Stomach smooth muscle (tissue), 2 donors: ENCODE measurements at regions not wholly inside any gene's neighbourhood (a gene's known extent, or its start where the extent isn't known, plus 50 kb on each side); places are given as distances from the start of the nearest gene placed in this dataset.

ENCODE experiments used
- H3K27ac ChIP-seq: one replicate; pipeline ENCODE4 v1.7.0; 2013; ENCODE audit warnings: mild to moderate bottlenecking, low read length, inconsistent platforms
- H3K27me3 ChIP-seq, 2 donors: one replicate each; pipeline ENCODE4 v1.7.0; 2013; ENCODE audit warnings: low read length in 2 of 2; ENCODE audit not compliant: insufficient read depth in 2 of 2, control insufficient read depth in 1 of 2
- H3K36me3 ChIP-seq, 2 donors: one replicate each; pipeline ENCODE4 v1.7.0; 2013; ENCODE audit warnings: low read length in 2 of 2; ENCODE audit not compliant: control insufficient read depth in 2 of 2, insufficient read depth in 2 of 2
- H3K4me1 ChIP-seq: one replicate; pipeline ENCODE4 v1.7.0; 2013; ENCODE audit warnings: low read length; ENCODE audit not compliant: control insufficient read depth, insufficient read depth
- H3K4me3 ChIP-seq, 2 donors: one replicate each; pipeline ENCODE4 v1.7.0; 2013; ENCODE audit warnings: low read length in 2 of 2
- H3K9ac ChIP-seq, 2 donors: one replicate each; pipeline ENCODE4 v1.7.0; 2013; ENCODE audit warnings: low read length in 2 of 2, mild to moderate bottlenecking in 1 of 2
- H3K9me3 ChIP-seq, 2 donors: one replicate each; pipeline ENCODE4 v1.7.0; 2013; ENCODE audit warnings: low read length in 2 of 2; ENCODE audit not compliant: control insufficient read depth in 2 of 2
- donor health status: healthy.
- donor health status: Pancreatic carcinoma.

DNA sequence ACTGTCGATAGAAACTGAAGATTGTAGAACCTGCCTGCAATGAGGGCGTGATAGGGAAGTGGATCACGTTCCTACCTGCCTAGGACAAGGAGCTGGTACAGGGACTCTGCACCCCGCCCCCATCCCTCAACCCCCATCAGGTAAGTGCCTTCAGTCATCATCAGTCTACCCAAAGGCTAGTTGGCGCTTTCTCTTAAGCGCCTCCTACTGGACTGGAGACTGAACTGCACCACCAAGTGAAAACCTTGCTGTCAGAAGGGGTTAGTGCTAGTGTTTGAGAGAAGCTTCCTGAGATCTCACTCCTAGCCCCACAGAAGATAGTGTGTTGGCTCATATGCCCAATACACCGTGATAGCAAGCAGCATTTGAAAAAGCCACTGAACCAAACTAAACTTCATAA is 706.5 kb upstream of the MAN1A1 start:
- no peaks in the 10 kb centered on the region for H3K27me3 ChIP-seq
- no peak overlapping the region for H3K27ac ChIP-seq
- H3K9me3 ChIP-seq = no peaks in the 10 kb centered on the region
- H3K9ac ChIP-seq = no peak overlapping the region
- H3K4me1 ChIP-seq = no peaks in the 10 kb centered on the region
- no peak overlapping the region for H3K4me3 ChIP-seq
- H3K36me3 ChIP-seq = no peaks in the 10 kb centered on the region

DNA sequence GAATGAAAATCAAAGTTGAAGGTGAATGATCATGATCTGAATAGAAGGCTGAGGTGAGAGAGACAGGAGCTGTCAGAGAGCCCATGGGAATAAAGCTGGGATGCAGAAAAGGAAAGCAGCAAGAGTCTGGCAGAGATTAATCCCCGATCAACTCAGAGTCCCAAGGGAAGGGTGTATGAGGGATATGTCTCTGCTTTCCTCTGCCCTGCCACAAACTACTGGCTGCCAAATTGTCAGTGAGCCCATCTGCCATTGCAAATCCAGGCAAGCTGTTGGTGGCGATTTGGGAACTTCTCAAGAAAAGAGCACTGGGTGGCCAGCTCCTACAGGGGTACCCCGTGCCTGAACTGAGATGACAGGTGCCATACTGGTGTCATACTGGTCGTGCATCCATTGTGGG is 705.5 kb upstream of the MAN1A1 start:
- Histone ChIP-seq H3K4me1 (no peaks in the 10 kb centered on the region), H3K36me3 (no peaks in the 10 kb centered on the region), H3K27me3 (no peaks in the 10 kb centered on the region), H3K4me3 (no peak overlapping the region), H3K9me3 (no peaks in the 10 kb centered on the region), H3K9ac (no peak overlapping the region), H3K27ac (no peak overlapping the region)

DNA sequence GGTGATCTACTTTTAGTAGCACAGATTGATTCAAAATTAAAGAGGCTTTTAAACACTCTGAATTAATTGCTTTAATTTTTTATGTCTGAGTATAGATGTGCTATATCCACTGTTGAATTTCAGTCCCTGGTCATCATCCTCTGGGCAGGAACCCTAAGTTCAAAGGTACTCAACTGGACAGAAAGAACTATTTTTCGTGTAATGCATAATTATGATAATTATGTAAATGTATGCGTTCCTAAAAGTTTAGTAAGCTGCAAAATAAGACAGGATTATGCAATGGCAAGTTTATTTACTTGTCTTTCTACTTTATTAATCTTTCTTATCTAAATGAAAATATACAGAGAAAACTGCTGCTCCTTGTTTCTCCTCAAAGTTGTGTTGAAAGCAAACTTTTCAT is 690.1 kb upstream of the MAN1A1 start:
- Histone ChIP-seq H3K4me1 (no peaks in the 10 kb centered on the region), H3K9ac (no peak overlapping the region), H3K36me3 (no peaks in the 10 kb centered on the region), H3K27ac (no peak overlapping the region), H3K27me3 (no peaks in the 10 kb centered on the region), H3K9me3 (no peaks in the 10 kb centered on the region), H3K4me3 (no peak overlapping the region)

DNA sequence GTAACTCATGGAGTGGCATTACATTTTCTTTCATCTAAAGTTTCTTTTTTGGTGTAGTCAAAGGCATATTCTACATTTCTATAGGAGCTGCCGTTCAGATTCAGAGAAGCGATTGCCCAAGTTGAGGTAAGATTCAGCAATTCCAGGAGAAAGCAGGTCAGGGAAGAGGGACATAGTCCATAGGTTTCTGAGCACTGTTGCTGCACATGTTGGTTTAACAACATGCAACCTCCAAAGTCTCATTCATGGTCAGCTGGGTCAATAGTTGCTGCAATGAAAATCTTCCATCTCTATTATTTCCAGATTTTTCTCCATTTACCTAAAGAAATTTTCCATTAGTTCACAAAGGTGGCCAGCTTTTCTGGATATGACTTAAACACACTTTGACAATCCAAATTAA is 682.3 kb upstream of the MAN1A1 start:
- H3K27ac ChIP-seq = no peak overlapping the region
- no peaks in the 10 kb centered on the region for H3K36me3 ChIP-seq
- no peaks in the 10 kb centered on the region for H3K27me3 ChIP-seq
- H3K4me3 ChIP-seq = no peak overlapping the region
- no peaks in the 10 kb centered on the region for H3K9me3 ChIP-seq
- H3K9ac ChIP-seq = no peak overlapping the region
- no peaks in the 10 kb centered on the region for H3K4me1 ChIP-seq

DNA sequence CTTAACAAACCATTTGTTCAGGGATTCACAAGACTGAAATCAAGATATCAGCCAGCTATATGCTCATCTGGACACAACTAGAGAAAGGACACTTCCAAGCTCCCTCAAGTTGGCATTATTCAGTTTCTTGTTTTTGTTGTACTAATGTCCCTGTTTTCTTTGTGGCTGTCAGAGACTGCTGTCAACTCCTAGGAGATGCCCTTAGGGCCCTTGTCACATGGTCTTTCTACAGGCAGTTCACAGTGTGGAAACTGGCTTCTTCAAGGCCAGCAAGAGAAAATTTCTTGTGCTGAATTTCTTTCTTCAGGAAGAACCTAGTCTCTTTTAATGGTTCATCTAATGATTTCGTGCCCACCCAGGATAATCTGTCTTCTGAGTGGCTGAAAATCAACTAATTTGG is 677.2 kb upstream of the MAN1A1 start:
- Histone ChIP-seq H3K4me3 (no peak overlapping the region), H3K4me1 (no peaks in the 10 kb centered on the region), H3K27ac (no peak overlapping the region), H3K27me3 (no peaks in the 10 kb centered on the region), H3K36me3 (no peaks in the 10 kb centered on the region), H3K9ac (no peak overlapping the region), H3K9me3 (no peaks in the 10 kb centered on the region)

DNA sequence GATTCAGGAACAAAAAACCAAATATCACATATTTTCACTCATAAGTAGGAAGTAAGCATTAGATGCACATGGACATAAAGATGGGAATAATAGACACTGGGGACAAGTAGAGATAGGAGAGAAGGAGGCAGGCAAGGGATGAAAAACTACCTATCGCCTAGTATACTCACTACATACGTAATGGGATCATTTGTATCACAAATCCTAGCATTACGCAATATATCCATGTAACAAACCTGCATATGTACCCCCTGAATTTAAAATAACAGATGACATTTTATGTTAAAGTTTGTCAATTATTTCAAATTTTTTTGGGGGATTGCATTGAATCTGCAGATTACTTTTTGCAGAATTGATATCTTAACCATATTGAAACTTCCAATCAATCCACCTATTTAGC is 660.5 kb upstream of the MAN1A1 start:
- H3K4me3 ChIP-seq = no peak overlapping the region
- H3K9me3 ChIP-seq = no peaks in the 10 kb centered on the region
- H3K27me3 ChIP-seq = no peaks in the 10 kb centered on the region
- H3K4me1 ChIP-seq = no peaks in the 10 kb centered on the region
- no peaks in the 10 kb centered on the region for H3K36me3 ChIP-seq
- H3K27ac ChIP-seq = no peak overlapping the region
- no peak overlapping the region for H3K9ac ChIP-seq

DNA sequence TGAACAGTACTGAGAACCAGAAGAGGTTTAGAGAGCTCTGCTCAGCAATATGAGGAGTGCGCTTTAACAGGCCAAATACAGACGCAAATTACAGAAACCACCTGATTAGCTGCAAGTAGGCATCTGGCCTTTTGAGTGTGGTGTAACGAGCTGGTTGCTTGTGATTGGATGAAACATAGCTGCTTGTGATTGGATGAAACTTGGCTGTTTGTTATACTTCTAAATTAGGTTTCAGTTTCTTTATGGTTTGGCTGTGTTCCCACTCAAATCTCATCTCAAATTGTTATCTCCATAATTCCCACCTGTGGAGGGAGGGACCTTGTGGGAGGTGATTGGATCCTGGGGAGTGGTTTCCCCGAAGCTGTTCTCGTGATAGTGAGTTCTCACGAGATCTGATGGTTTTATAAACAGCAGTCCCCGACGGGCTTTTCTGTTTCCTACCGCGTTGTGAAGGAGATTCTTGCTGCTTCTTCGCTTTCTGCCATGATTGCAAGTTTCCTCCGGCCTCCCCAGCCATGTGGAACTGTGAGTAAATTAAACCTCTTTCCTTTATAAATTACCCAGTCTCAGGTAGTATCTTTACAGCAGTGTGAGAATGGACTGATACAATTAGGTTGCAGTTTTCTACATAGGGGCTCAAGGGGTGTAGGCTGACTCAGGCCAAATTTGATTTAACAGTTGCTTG is 655.9 kb upstream of the MAN1A1 start:
- Histone ChIP-seq H3K4me3 (no peak overlapping the region), H3K27ac (no peak overlapping the region), H3K36me3 (no peaks in the 10 kb centered on the region), H3K4me1 (no peaks in the 10 kb centered on the region), H3K9me3 (no peaks in the 10 kb centered on the region), H3K9ac (no peak overlapping the region), H3K27me3 (no peaks in the 10 kb centered on the region)

DNA sequence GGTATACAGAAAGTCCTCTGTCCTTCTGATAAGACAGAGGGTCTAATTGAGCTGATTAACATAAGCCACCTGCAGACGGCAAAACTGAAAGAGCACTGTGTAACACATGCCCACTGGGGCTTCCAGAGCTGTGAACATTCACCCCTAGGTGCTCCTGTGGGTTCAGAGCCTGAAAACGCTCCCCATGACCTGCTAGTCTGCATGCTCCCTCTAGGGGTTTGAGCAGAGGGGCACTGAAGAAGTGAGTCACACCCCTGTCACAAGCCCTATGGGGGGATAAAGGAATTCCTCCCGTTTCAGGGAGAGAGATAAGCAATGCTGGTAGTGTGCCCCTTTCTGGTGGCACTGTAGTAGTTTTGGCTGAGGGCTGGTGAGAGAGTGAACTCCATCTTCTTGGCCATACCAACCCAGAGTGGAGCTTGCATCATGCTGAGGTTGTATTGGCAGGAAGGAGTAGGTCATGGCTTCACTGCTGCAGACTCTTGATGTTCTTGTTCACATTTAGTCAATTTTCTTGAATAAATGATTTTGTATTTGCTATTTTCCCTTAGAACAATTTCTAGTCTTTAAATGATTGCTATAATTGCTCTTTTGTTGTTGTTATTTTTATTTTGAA is 637.5 kb upstream of the MAN1A1 start:
- no peaks in the 10 kb centered on the region for H3K4me1 ChIP-seq

DNA sequence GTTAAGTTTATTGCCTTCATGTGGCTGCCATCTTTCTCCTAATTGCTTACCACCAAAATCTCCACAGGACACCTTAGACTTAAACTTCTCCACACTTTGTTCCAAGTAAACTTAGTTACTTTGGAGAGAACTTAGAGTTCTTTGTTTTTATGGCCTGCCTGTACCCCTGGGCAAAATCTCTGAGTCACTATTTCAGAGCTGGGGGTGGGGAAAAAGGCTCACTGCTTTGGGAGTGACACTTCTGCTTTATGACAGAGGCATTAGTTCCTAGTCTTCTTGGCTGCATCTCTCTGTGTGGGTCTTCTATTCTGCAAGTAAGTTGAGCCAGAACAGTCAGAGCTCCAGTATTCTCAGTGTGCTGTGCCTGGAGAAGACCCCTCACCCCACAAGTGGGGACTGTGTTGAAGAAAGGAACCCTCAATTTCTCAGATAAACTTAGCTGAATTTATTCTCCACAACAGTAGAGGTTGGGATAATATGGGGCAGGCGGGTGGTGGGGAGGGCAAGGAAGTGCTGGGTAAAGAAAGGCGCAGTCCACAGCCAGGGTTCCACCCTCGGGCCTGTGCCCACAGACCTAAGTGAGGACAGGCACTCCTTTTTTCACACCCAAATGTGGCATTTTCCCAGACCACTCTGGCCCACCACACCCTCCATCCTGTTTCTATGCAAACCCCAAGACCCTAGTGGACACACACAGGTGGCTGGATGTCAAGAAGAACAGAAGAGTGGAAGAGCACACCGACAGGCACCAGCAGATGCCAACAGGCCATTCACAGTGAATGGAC is 636.6 kb upstream of the MAN1A1 start:
- H3K4me3 ChIP-seq = no peak overlapping the region
- no peaks in the 10 kb centered on the region for H3K27me3 ChIP-seq
- H3K4me1 ChIP-seq = no peaks in the 10 kb centered on the region
- H3K9me3 ChIP-seq = no peaks in the 10 kb centered on the region
- H3K36me3 ChIP-seq = no peaks in the 10 kb centered on the region
- no peak overlapping the region for H3K9ac ChIP-seq
- no peak overlapping the region for H3K27ac ChIP-seq

More for the DNA sequence above, 637.5 kb upstream of the MAN1A1 start:
- no peaks in the 10 kb centered on the region for H3K9me3 ChIP-seq
- no peak overlapping the region for H3K4me3 ChIP-seq
- H3K27ac ChIP-seq = no peak overlapping the region
- no peaks in the 10 kb centered on the region for H3K27me3 ChIP-seq
- H3K9ac ChIP-seq = no peak overlapping the region
- no peaks in the 10 kb centered on the region for H3K36me3 ChIP-seq

DNA sequence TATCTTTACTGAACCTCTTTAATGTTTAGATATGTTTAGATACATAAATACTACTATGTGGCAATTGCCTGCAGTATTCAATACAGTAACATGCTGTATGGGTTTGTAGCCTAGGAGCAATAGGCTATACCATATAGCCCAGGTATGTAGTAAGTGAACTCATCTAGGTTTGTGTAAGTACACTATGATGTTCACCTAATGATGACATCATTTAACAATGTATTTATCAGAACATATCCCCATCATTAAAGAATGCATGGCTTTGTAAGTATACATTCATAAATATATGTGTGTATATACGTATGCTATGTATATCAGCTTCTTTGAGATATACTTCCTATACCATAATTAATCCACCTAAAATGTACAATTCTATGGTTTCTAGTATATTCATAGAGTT is 631.2 kb upstream of the MAN1A1 start:
- Histone ChIP-seq H3K4me1 (no peaks in the 10 kb centered on the region), H3K36me3 (no peaks in the 10 kb centered on the region), H3K9ac (no peak overlapping the region), H3K27me3 (no peaks in the 10 kb centered on the region), H3K27ac (no peak overlapping the region), H3K9me3 (no peaks in the 10 kb centered on the region), H3K4me3 (no peak overlapping the region)

DNA sequence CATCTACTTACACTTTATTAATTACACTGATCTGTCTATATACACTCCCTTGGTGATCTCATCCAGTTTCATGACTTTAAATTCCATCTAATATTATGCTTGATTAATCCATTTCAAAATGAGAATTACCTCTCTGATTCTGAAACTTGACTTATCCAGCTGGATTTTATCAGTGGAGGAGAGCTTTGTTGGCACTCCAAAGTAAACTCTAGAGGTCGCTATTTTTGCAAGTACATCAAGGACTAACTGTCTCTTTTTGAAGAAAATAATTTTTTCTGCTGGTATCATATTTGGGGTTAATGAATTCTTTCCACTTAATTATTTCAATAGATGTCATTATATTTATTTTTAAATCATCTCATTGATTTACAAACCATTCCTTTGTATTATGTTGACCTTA is 630.3 kb upstream of the MAN1A1 start:
- Histone ChIP-seq H3K27ac (no peak overlapping the region), H3K27me3 (no peaks in the 10 kb centered on the region), H3K4me1 (no peaks in the 10 kb centered on the region), H3K9ac (no peak overlapping the region), H3K9me3 (no peaks in the 10 kb centered on the region), H3K4me3 (no peak overlapping the region), H3K36me3 (no peaks in the 10 kb centered on the region)
